Transverse colon (tissue), 4 donors: ENCODE measurements at regions not wholly inside any gene's neighbourhood (a gene's known extent, or its start where the extent isn't known, plus 50 kb on each side); places are given as distances from the start of the nearest gene placed in this dataset.
"Not testable (repeated sequence)": the region's sequence is repeated elsewhere in the genome, so short reads cannot be mapped to it uniquely, and the experiment has no call there.

ENCODE experiments used
- DNase-seq: peaks from one replicate; pipeline ENCODE4 v3.0.0-alpha.2; 2019
- H3K27ac ChIP-seq, 4 donors: fragments of 200-600 bp; sonication (generic); 2 replicates each; pipeline ENCODE4 v1.5.1; 2016 to 2018; ENCODE audit warnings: inconsistent platforms in 4 of 4
- H3K27me3 ChIP-seq: fragments of 200-600 bp; sonication (generic); 2 replicates; pipeline ENCODE4 v1.5.1; 2017; ENCODE audit warnings: inconsistent platforms
- H3K36me3 ChIP-seq, 4 donors: fragments of 200-600 bp; sonication (generic); 2 replicates each; pipeline ENCODE4 v1.5.1; 2017 to 2019; ENCODE audit warnings: inconsistent platforms in 4 of 4
- H3K4me1 ChIP-seq, 4 donors: fragments of 200-600 bp; sonication (generic); 2 replicates each; pipeline ENCODE4 v1.5.1; 2017 to 2020; ENCODE audit warnings: inconsistent platforms in 4 of 4
- H3K4me3 ChIP-seq, 4 donors: fragments of 200-600 bp; sonication (generic); 1 replicate in 1 of 4; 2 replicates in 3 of 4; pipeline versions ENCODE4 v1.5.1 to v1.6.1; 2017 to 2019; ENCODE audit warnings: inconsistent platforms in 4 of 4
- H3K9me3 ChIP-seq, 2 donors: fragments of 200-600 bp; sonication (generic); 2 replicates each; pipeline ENCODE4 v1.5.1; 2017 to 2019; ENCODE audit warnings: inconsistent platforms in 2 of 2
- EP300 ChIP-seq: sonication (generic); formaldehyde crosslinking; IDR thresholded peaks from one replicate; pipeline ENCODE4 v1.6.1; 2017; ENCODE audit warnings: antibody characterized with exemption, low read depth
- POLR2A ChIP-seq: fragments of 450-650 bp; IDR thresholded peaks from one replicate; pipeline ENCODE4 v1.6.1; 2016; ENCODE audit warnings: antibody characterized with exemption, mild to moderate bottlenecking, moderate library complexity
- POLR2AphosphoS5 ChIP-seq, 3 donors: sonication (generic); formaldehyde crosslinking; IDR thresholded peaks; one replicate each; pipeline ENCODE4 v1.6.1; 2016; ENCODE audit warnings: antibody characterized with exemption in 3 of 3
- WGBS, 2 donors: methylation state at CpG; one replicate each; pipeline ENCODE4 v1.1.5; 2018; ENCODE audit warnings: low coverage in 1 of 2; 5-methylcytosine and 5-hydroxymethylcytosine counted together
- in situ Hi-C, 4 donors: fragments of 200-750 bp; cut with MboI; loops; one replicate each; pipeline versions ENCODE4 v1.15.0 to v1.15.1; 2017; ENCODE audit warnings: low sequenced_read_pairs in 3 of 4, low pct_ligation_motif_present in 1 of 4, low pct_unique_long_range_greater_than_20kb in 1 of 4
- intact Hi-C: fragments of 100-400 bp; cut with DNase I; formaldehyde crosslinking; loops from one replicate; pipeline ENCODE4 v1.15.1; 2023; ENCODE audit warnings: low total_unique reads
- TF ChIP-seq, protein P1 (sequence below), 5 experiments: fragments of 200-600 bp in 3 of 5; fragments of 450-650 bp in 2 of 5; sonication (generic) in 3 of 5; IDR thresholded peaks; 1 replicate in 2 of 5; 2 replicates in 3 of 5; pipeline ENCODE4 v1.5.1; 2016 to 2017; ENCODE audit warnings: antibody characterized with exemption in 5 of 5, inconsistent platforms in 3 of 5, mild to moderate bottlenecking in 2 of 5, moderate library complexity in 1 of 5

DNA sequence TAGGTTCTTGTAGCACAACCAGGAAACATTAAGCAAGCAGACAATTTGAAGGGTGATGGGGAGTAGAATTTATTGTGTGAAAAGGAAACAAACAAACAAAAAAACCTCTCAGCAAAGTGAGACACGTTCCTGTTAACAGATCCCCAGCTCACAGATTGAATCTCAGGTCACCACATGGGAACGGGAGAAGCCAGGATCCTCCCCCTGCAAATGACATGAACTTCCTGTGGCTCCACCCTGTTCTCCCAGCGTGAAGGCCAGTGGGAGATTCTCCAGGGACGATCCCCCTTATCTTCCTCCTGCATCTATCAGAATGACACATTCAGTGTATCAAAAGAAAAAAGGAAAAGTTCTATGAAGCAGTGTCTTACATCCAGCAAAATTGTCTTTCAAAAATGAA lies 1488.1 kb downstream of the OTOL1 start:
- intact Hi-C loops (no loop called here), in situ Hi-C loops (no loop called here)
- Histone ChIP-seq H3K4me1 (no peaks in the 10 kb centered on the region), H3K27me3 (no peaks in the 10 kb centered on the region), H3K9me3 (no peaks in the 10 kb centered on the region), H3K4me3 (no peak overlapping the region), H3K27ac (no peak overlapping the region), H3K36me3 (no peaks in the 10 kb centered on the region)
- no peak for DNase-seq
- WGBS, 2 donors = 27 to 30% methylated on average over 2 to 4 of the region's 4 CpGs
- TF ChIP-seq POLR2AphosphoS5 (IDR thresholded peaks at IDR 0.05) (no peak), EP300 (no peak), POLR2A (no peak)
- TF ChIP-seq, protein P1, sequence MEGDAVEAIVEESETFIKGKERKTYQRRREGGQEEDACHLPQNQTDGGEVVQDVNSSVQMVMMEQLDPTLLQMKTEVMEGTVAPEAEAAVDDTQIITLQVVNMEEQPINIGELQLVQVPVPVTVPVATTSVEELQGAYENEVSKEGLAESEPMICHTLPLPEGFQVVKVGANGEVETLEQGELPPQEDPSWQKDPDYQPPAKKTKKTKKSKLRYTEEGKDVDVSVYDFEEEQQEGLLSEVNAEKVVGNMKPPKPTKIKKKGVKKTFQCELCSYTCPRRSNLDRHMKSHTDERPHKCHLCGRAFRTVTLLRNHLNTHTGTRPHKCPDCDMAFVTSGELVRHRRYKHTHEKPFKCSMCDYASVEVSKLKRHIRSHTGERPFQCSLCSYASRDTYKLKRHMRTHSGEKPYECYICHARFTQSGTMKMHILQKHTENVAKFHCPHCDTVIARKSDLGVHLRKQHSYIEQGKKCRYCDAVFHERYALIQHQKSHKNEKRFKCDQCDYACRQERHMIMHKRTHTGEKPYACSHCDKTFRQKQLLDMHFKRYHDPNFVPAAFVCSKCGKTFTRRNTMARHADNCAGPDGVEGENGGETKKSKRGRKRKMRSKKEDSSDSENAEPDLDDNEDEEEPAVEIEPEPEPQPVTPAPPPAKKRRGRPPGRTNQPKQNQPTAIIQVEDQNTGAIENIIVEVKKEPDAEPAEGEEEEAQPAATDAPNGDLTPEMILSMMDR (IDR thresholded peaks at IDR 0.05) = no peak

DNA sequence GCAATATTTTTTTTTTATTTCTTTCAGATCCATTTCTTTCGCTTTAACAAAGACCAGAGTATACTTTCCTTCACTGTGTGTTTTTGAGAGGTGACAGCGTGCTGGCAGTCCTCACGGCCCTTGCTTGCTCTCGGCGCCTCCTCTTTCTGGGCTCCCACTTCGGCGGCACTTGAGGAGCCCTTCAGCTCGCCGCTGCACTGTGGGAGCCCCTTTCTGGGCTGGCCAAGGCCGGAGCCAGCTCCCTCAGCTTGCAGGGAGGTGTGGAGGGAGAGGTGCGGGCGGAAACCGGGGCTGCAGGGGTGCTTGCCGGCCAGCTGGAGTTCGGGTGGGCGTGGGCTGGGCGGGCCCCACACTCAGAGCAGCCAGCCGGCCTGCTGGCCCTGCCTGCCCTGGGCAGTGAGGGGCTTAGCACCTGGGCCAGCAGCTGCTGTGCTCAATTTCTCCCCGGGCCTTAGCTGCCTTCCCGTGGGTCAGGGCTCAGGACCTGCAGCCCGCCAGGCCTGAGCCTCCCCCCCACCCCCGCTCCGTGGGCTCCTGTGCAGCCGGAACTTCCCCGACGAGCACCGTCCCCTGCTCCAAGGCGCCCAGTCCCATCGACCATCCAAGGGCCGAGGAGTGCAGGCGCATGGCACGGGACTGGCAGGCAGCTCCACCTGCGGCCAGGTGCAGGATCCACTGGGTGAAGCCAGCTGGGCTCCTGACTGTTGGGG lies 1490.6 kb downstream of the OTOL1 start:
- H3K9me3 ChIP-seq, H3K27ac ChIP-seq, H3K4me1 ChIP-seq, H3K27me3 ChIP-seq, intact Hi-C loops, DNase-seq, in situ Hi-C loops, H3K36me3 ChIP-seq, H3K4me3 ChIP-seq: not testable (repeated sequence)
- 82 to 87% methylated on average over 3 to 25 of the region's 33 CpGs for WGBS, 2 donors

DNA sequence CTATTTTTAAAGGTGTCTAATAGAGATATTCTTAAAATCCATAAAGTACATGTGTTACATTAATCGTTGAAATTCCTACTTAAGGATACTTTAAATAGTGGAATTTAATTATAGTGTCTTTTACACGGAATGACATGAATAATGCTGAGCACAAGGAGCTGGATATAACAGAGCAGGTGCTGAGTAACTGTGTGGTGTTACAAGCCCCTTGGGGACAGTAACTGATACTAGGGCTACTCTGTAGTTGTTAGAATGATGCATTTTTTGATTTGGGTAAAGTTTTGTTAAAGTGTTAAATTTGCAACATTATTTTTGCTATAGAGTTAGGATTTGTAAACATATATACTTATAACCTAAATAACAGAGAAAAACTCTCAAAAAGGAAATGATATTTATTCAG lies 1496.1 kb downstream of the OTOL1 start:
- in situ Hi-C loops (no loop called here), intact Hi-C loops (no loop called here)
- Histone ChIP-seq H3K36me3 (no peaks in the 10 kb centered on the region), H3K4me1 (no peaks in the 10 kb centered on the region), H3K9me3 (no peaks in the 10 kb centered on the region), H3K4me3 (no peak overlapping the region), H3K27ac (no peak overlapping the region), H3K27me3 (no peaks in the 10 kb centered on the region)
- 65 to 80% methylated on average over 2 of the region's 2 CpGs for WGBS, 2 donors
- TF ChIP-seq POLR2A (no peak), EP300 (no peak), POLR2AphosphoS5 (IDR thresholded peaks at IDR 0.05) (no peak)
- TF ChIP-seq, protein P1 (IDR thresholded peaks at IDR 0.05) = no peak
- DNase-seq = no peak

DNA sequence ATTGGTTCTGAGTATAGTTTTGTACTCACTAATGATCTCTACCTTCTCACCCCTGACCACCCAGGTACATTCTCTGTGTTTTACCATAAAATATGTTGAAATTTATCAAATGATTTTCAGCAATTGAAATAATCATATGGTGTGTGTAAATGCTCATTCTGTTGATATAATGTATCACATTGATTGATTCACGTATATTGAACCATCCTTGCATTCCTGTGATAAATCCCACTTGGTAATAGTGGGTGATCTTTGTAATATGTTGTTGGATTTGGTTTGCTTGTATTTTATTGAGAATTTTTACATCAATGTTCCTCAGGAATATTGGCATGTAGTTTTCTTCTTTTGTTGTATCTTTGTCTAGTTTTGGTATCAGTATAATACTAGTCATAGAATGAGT lies 1497.6 kb downstream of the OTOL1 start:
- intact Hi-C loops = no loop called here
- H3K27me3 ChIP-seq = no peaks in the 10 kb centered on the region
- no peaks in the 10 kb centered on the region for H3K9me3 ChIP-seq
- TF ChIP-seq, protein P1 (IDR thresholded peaks at IDR 0.05) = no peak
- TF ChIP-seq POLR2A = no peak
- TF ChIP-seq POLR2AphosphoS5 (IDR thresholded peaks at IDR 0.05) = no peak
- no peak for TF ChIP-seq EP300
- no peak overlapping the region for H3K27ac ChIP-seq
- WGBS, 2 donors = 0% methylated on average over 1 of the region's 1 CpG
- H3K36me3 ChIP-seq = no peaks in the 10 kb centered on the region
- no peak for DNase-seq
- in situ Hi-C loops = no loop called here
- H3K4me1 ChIP-seq = no peaks in the 10 kb centered on the region
- H3K4me3 ChIP-seq = no peak overlapping the region

DNA sequence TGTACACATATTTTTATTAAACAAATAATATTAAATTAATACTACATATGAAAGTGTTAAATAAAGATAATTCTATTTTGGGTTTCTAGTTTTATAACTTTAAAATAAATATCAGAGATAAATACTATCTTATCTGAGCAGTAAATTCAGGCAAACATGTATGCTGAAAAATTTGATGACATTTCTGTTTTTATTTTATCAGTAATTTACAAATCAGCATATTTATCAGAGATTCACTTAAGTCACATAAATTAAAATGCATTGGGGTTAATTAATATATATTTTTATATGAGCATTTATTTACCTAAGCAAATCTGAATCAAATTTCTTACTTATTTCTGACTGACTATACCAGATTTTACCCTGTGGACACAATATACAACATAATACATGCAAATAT lies 1499.8 kb downstream of the OTOL1 start:
- no peak overlapping the region for H3K4me3 ChIP-seq
- H3K27me3 ChIP-seq = no peaks in the 10 kb centered on the region
- in situ Hi-C loops (no loop called here), intact Hi-C loops (no loop called here)
- no peaks in the 10 kb centered on the region for H3K4me1 ChIP-seq
- no peak for DNase-seq
- H3K9me3 ChIP-seq = no peaks in the 10 kb centered on the region
- no peak overlapping the region for H3K27ac ChIP-seq
- no peak for TF ChIP-seq POLR2A
- no peaks in the 10 kb centered on the region for H3K36me3 ChIP-seq
